WTC11 (cell line): ENCODE measurements at regions not wholly inside any gene's neighbourhood (a gene's known extent, or its start where the extent isn't known, plus 50 kb on each side); places are given as distances from the start of the nearest gene placed in this dataset.

Experiments
- ATF2 ChIP-seq: sonication (generic); formaldehyde crosslinking; IDR thresholded peaks from 2 replicates; pipeline ENCODE4 v1.8.1; 2022; ENCODE audit warnings: low read depth, missing genetic modification reagents, borderline replicate concordance
- CREB1 ChIP-seq: sonication (generic); formaldehyde crosslinking; IDR thresholded peaks from 2 replicates; pipeline ENCODE4 v1.8.0; 2023; ENCODE audit warnings: mild to moderate bottlenecking, missing genetic modification reagents
- CTCF ChIP-seq: fragments of 200-600 bp; IDR thresholded peaks from 2 replicates; pipeline ENCODE4 v1.8.0; 2022; ENCODE audit warnings: antibody characterized with exemption
- ESRRA ChIP-seq: sonication (generic); formaldehyde crosslinking; IDR thresholded peaks from 2 replicates; pipeline ENCODE4 v1.8.1; 2022; ENCODE audit warnings: mild to moderate bottlenecking, missing genetic modification reagents, borderline replicate concordance
- FOXK1 ChIP-seq: sonication (generic); formaldehyde crosslinking; IDR thresholded peaks from 2 replicates; pipeline ENCODE4 v1.8.0; 2022; ENCODE audit warnings: mild to moderate bottlenecking, moderate library complexity, missing genetic modification reagents
- FOXP1 ChIP-seq: sonication (generic); formaldehyde crosslinking; IDR thresholded peaks from 2 replicates; pipeline ENCODE4 v1.8.0; 2022; ENCODE audit warnings: missing genetic modification reagents, mild to moderate bottlenecking, moderate library complexity, borderline replicate concordance
- MAX ChIP-seq: sonication (generic); formaldehyde crosslinking; IDR thresholded peaks from 2 replicates; pipeline ENCODE4 v1.8.0; 2022; ENCODE audit warnings: mild to moderate bottlenecking, missing genetic modification reagents
- MYBL2 ChIP-seq: sonication (generic); formaldehyde crosslinking; IDR thresholded peaks from 2 replicates; pipeline ENCODE4 v1.8.1; 2023; ENCODE audit warnings: mild to moderate bottlenecking, moderate library complexity, missing genetic modification reagents
- RELA ChIP-seq: sonication (generic); formaldehyde crosslinking; IDR thresholded peaks from 2 replicates; pipeline ENCODE4 v1.8.1; 2022; ENCODE audit warnings: missing genetic modification reagents, mild to moderate bottlenecking, borderline replicate concordance
- SMAD3 ChIP-seq: sonication (generic); formaldehyde crosslinking; IDR thresholded peaks from 2 replicates; pipeline ENCODE4 v1.8.0; 2022; ENCODE audit warnings: missing genetic modification reagents, mild to moderate bottlenecking, borderline replicate concordance
- ZNF423 ChIP-seq: fragments of 250-450 bp; sonication (Bioruptor Pico); IDR thresholded peaks from 2 replicates; pipeline ENCODE4 v2.1.2; 2022; ENCODE audit warnings: mild to moderate bottlenecking, moderate library complexity

GRCh38 chr22:27591060-27591459 is 210.5 kb downstream of the MN1 start:
- no peak for TF ChIP-seq MYBL2 (CRISPR knock-in tag)
- no peak for TF ChIP-seq RELA (CRISPR knock-in tag)
- TF ChIP-seq CTCF: no peak
- no peak for TF ChIP-seq ZNF423 (CRISPR knock-in tag)
- no peak for TF ChIP-seq FOXP1
- TF ChIP-seq SMAD3 (CRISPR knock-in tag): no peak
- no peak for TF ChIP-seq ESRRA (CRISPR knock-in tag)
- TF ChIP-seq MAX (CRISPR knock-in tag): no peak
- TF ChIP-seq CREB1 (CRISPR knock-in tag): no peak
- TF ChIP-seq FOXK1: no peak
- TF ChIP-seq ATF2 (CRISPR knock-in tag): no peak
